Activated CD4-positive, alpha-beta T cell treated with anti-CD3 and anti-CD28 coated beads for 36 hours (primary cell): ENCODE measurements at regions not wholly inside any gene's neighbourhood (a gene's known extent, or its start where the extent isn't known, plus 50 kb on each side); places are given as distances from the start of the nearest gene placed in this dataset.
"Not testable (repeated sequence)": the region's sequence is repeated elsewhere in the genome, so short reads cannot be mapped to it uniquely, and the experiment has no call there.

ENCODE experiments used
- ATAC-seq: fragments of 200-7000 bp; cut with Tn5 transposase; one replicate; pipeline ENCODE4 v1.10.0; 2021; ENCODE audit warnings: mild to moderate bottlenecking, moderate library complexity
- CTCF ChIA-PET: fragments of 350-600 bp; sonication (Branson Sonifier 250); formaldehyde crosslinking; loops from one replicate; lab custom pipeline; 2021; ENCODE audit warnings: antibody characterized with exemption; lab: Charles Lee
- POLR2A ChIA-PET: fragments of 350-600 bp; sonication (Branson Sonifier 250); formaldehyde crosslinking; loops from one replicate; lab custom pipeline; 2021; ENCODE audit warnings: antibody characterized with exemption, inconsistent platforms; lab: Charles Lee
- DNase-seq: peaks from one replicate; pipeline ENCODE4 v3.0.0-alpha.2; 2020
- H3K27ac Mint-ChIP-seq: one replicate; pipeline ENCODE4 v1.8.0; 2021; ENCODE audit warnings: mixed read lengths
- H3K27me3 Mint-ChIP-seq: one replicate; pipeline ENCODE4 v1.8.0; 2021; ENCODE audit warnings: mixed read lengths
- H3K36me3 Mint-ChIP-seq: one replicate; pipeline ENCODE4 v1.8.0; 2021; ENCODE audit warnings: low read depth, mixed read lengths
- H3K4me1 Mint-ChIP-seq: one replicate; pipeline ENCODE4 v1.8.0; 2021; ENCODE audit warnings: mixed read lengths
- H3K4me3 Mint-ChIP-seq: one replicate; pipeline ENCODE4 v1.8.0; 2021; ENCODE audit warnings: mild to moderate bottlenecking, moderate library complexity, mixed read lengths
- H3K9me3 Mint-ChIP-seq: one replicate; pipeline ENCODE4 v1.8.0; 2021; ENCODE audit warnings: low read depth, mixed read lengths
- intact Hi-C, 2 experiments: fragments of 100-400 bp; cut with DNase I in 1 of 2; cut with micrococcal nuclease in 1 of 2; formaldehyde crosslinking; loops; one replicate each; pipeline versions ENCODE4 v1.14.2 to v1.15.1; 2022 to 2024; cut with DNase I, micrococcal nuclease

DNA sequence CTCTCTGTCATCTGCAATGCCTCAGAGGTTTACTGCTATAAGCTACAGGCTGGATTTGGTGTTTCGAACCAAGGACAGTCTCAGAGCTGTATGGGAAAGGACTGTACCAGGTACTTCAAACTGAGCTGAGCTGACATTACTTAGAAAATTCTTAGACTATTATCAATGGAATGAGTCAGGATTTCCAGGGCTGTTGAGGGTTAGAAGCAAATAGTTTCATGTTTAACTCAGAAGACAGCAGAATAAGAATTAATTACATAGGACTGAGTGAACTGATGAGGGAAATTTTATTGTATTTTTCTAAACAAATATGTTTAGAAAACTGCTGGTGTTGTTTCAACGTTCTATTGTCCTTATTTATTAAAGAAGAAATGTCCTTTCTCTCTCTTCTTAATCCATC is 74.3 kb upstream of the CAPZB start:
- ChIA-PET POLR2A (no interaction called here), CTCF (no interaction called here)
- no peaks in the 10 kb centered on the region for H3K9me3 Mint-ChIP-seq
- peaks cover 10% of the 10 kb centered on the region for H3K4me1 Mint-ChIP-seq
- intact Hi-C loops = no loop called here
- no peak overlapping the region for H3K27ac Mint-ChIP-seq
- ATAC-seq = no peak
- H3K36me3 Mint-ChIP-seq = no peaks in the 10 kb centered on the region
- peaks cover 5% of the 10 kb centered on the region for H3K27me3 Mint-ChIP-seq
- H3K4me3 Mint-ChIP-seq = no peak overlapping the region
- no peak for DNase-seq

DNA sequence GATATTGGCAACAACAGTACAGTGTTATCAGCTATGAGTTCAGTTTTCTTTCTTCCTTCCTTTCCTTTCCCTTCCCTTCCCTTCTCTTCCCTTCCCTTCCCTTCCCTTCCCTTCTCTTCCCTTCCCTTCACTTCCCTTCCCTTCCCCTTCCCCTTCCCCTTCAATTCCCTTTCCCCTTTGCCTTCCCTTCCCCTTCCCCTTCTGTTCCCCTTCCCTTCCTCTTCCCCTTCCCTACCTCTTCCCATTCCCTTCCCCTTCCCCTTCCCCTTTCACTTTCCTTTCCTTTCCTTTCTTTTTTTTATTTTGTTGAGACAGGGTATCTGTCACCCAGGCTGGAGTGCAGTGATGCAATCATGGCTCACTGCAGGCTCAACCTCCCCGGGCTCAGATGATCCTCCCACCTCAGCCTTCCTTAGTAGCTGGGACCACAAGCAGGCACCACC is 72.3 kb upstream of the CAPZB start:
- Mint-ChIP-seq H3K9me3 (no peaks in the 10 kb centered on the region), H3K27ac (no peak overlapping the region), H3K27me3 (peaks cover 7% of the 10 kb centered on the region), H3K4me3 (no peak overlapping the region), H3K36me3 (no peaks in the 10 kb centered on the region), H3K4me1 (peaks cover 10% of the 10 kb centered on the region)
- ATAC-seq = no peak
- ChIA-PET POLR2A (interaction anchor here (0.6 kb wide), 1 partner anchor 22 kb away, joined by 3 read pairs; no protein-coding TSS in a partner anchor), CTCF (interaction anchor here (1.3 kb wide), 2 partner anchors 10 to 24 kb away, joined by 4 to 6 read pairs; no protein-coding TSS in a partner anchor)
- DNase-seq = no peak
- intact Hi-C loops = no loop called here

DNA sequence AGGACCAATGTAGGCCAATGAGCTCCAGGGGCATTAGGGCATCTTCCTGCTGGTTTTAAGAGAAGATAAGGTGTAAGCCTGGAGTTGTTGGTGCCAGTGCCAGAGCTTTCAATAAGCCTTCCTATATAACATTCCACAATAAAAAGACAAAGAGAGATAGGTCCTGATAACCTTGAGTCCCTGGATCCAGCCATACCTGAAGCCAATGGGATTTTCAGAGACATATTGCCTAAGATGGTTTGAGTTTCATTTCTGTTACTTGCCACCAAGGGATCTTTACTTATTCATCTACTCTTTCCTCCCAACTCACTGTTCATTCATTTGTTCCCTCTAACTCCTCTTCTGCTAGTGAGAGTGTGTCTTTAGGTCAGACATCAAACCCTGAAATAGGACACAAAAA is 68.8 kb upstream of the CAPZB start:
- Mint-ChIP-seq H3K9me3 (no peaks in the 10 kb centered on the region), H3K4me3 (no peak overlapping the region), H3K27ac (no peak overlapping the region), H3K27me3 (peaks cover 7% of the 10 kb centered on the region), H3K36me3 (no peaks in the 10 kb centered on the region), H3K4me1 (peaks cover 7% of the 10 kb centered on the region)
- CTCF ChIA-PET = no interaction called here
- DNase-seq = no peak
- POLR2A ChIA-PET = no interaction called here
- ATAC-seq = no peak
- intact Hi-C loops = no loop called here

DNA sequence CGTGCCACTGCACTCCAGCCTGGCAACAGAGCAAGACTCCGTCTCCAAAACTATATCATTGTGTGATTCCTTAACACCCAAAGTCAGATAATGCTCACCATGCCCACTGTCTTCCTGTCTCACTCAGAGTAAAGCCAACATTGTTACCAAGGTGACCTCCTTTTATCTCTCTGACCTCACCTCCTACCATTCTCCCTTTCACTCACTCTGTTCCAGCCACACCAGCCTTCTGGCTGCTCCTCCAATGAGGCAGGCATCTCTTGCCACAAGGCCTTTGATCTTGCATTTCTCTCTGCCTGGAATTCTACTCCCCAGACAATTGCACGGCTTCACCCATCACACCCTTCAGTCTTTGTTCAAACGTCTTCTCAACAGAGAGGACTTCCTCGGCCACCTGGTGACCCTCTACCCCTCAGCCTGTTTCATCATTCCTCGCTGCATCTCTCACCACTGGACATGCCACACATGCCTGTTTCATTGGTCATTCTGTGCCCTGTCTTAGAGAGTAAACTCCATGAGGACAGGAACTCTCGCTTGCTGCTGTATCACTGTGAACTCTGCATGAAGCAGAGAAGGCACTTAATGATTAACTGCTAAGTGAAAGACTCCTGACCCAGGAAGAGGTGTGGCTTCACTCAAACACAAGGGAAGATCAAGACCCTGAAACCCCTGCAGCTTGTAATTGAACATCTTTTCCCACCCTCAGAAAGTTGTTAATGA is 67.1 kb upstream of the CAPZB start:
- peaks cover under 1% of the 10 kb centered on the region for H3K9me3 Mint-ChIP-seq
- no peak for DNase-seq
- POLR2A ChIA-PET = interaction anchor here (0.6 kb wide), 1 partner anchor 82 kb away, joined by 5 read pairs; no protein-coding TSS in a partner anchor

DNA sequence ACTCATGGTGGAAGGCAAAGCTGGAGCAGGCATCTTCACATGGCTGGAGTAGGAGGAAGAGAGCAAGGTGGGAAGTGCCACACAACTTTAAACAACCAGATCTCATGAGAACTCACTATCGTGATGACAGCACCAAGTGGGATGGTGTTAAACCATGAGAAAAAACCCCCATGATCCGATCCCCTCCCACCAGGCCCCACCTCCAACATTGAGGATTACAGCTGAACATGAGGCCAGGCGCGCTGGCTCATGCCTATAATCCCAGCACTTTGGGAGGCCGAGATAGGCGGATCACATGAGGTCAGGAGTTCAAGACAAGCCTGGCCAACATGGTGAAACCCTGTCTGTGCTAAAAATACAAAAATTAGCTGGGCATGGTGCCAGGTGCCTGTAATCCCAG is 66.5 kb upstream of the CAPZB start:
- ATAC-seq, CTCF ChIA-PET, H3K4me3 Mint-ChIP-seq, H3K9me3 Mint-ChIP-seq, H3K36me3 Mint-ChIP-seq, H3K4me1 Mint-ChIP-seq, DNase-seq, POLR2A ChIA-PET, H3K27ac Mint-ChIP-seq, H3K27me3 Mint-ChIP-seq, intact Hi-C loops: not testable (repeated sequence)

More for the DNA sequence above, 67.1 kb upstream of the CAPZB start:
- CTCF ChIA-PET = no interaction called here
- intact Hi-C loops = no loop called here
- Mint-ChIP-seq H3K36me3 (no peaks in the 10 kb centered on the region), H3K4me3 (no peak overlapping the region), H3K27ac (no peak overlapping the region), H3K4me1 (no peaks in the 10 kb centered on the region), H3K27me3 (peaks cover 2% of the 10 kb centered on the region)
- ATAC-seq = peak; percentile 23

DNA sequence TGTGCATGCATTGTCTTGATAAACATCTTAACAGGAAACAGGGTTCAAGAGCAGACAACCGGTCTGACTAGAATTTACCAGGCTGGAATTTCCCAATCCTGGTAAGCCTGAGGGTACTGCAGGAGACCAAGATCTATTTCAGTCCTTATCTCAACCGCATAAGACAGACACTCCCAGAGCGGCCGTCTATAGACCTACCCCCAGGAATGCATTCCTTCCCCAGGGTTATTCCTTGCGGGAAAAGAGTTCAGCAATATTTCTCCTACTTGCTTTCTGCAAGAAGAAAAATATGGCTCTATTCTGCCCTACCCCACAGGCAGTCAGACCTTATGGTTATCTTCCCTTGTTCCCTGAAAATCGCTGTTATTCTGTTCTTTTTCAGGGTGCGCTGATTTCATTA is 65.1 kb upstream of the CAPZB start:
- H3K4me3 Mint-ChIP-seq, POLR2A ChIA-PET, H3K4me1 Mint-ChIP-seq, H3K27ac Mint-ChIP-seq, intact Hi-C loops, ATAC-seq, H3K36me3 Mint-ChIP-seq, DNase-seq, H3K27me3 Mint-ChIP-seq: not testable (repeated sequence)
- CTCF ChIA-PET = interaction anchor here (0.7 kb wide), 1 partner anchor 88 kb away, joined by 3 read pairs; no protein-coding TSS in a partner anchor
- peaks cover 13% of the 10 kb centered on the region for H3K9me3 Mint-ChIP-seq

DNA sequence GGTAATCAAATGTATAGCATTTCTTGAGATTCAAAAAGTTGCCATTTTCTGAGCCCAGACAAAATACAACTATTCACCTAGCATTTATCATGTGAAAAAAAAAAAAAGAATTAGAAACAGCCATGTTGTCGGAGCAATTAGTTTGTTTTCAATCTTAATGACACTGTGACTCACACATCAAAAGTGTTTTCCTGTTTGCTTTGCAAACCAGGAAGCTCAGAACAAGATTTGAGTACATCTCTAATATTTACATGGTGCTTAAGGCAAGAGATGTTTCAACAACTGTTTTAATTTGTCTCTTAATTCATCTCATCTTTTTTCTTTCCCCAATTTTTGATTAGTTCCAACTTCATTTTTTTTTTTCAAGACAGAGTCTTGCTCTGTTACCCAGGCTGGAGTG is 62.5 kb upstream of the CAPZB start:
- ChIA-PET CTCF (interaction anchor here (2.2 kb wide), 1 partner anchor 10 kb away, joined by 6 read pairs; no protein-coding TSS in a partner anchor), POLR2A (no interaction called here)
- H3K27ac Mint-ChIP-seq = no peak overlapping the region
- no peaks in the 10 kb centered on the region for H3K36me3 Mint-ChIP-seq
- intact Hi-C loops = no loop called here
- DNase-seq = no peak
- peaks cover 13% of the 10 kb centered on the region for H3K9me3 Mint-ChIP-seq
- no peaks in the 10 kb centered on the region for H3K4me1 Mint-ChIP-seq
- no peak for ATAC-seq
- H3K4me3 Mint-ChIP-seq = no peak overlapping the region
- peaks cover 2% of the 10 kb centered on the region for H3K27me3 Mint-ChIP-seq

DNA sequence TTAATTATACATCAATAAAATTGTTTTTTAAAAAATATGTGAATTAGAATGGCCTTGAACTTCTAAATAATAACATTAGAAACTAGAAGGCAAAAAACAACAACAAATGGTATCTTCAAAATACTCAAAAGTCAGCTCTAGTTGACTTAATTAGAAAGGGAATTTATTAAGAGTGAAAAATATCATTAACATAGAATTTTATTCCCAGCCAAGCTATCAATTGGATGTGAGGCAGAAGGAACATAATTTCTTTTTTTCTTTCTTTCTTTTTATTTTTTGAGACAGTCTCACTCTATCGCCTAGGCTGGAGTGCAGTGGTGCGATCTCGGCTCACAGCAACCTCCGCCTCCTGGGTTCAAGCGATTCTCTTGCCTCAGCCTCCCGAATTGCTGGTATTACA is 51.2 kb upstream of the CAPZB start:
- ATAC-seq (no peak), DNase-seq (no peak)
- peaks cover 3% of the 10 kb centered on the region for H3K4me1 Mint-ChIP-seq
- H3K27me3 Mint-ChIP-seq = no peaks in the 10 kb centered on the region
- H3K36me3 Mint-ChIP-seq = peaks cover 3% of the 10 kb centered on the region
- H3K27ac Mint-ChIP-seq = no peak overlapping the region
- CTCF ChIA-PET = interaction anchor here (0.8 to 1.3 kb wide), 2 partner anchors 19 to 25 kb away, joined by 3 read pairs; no protein-coding TSS in a partner anchor
- no peak overlapping the region for H3K4me3 Mint-ChIP-seq
- peaks cover 4% of the 10 kb centered on the region for H3K9me3 Mint-ChIP-seq
- intact Hi-C loops = no loop called here
- POLR2A ChIA-PET = interaction anchor here (0.6 kb wide), 1 partner anchor 78 kb away, joined by 3 read pairs; no protein-coding TSS in a partner anchor

DNA sequence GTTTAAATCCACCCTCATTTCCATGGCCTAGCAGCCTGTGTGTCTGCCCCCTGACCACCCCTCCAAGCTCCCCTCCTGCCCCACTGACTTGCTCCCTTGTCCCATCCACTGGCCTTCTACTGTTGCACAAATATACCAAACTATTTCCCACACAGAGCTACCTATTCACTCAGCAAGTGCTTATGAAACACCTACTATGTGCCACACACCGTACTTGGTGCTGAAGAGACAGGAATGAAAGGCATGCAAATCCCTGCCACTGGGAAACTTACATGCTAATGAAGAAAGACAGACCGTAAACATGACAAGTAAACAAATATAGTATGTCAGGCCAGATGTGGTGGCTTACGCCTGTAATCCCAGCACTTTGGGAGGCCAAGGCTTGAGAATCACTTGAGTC is 49.9 kb upstream of the CAPZB start:
- Mint-ChIP-seq H3K27ac (no peak overlapping the region), H3K9me3 (peaks cover 7% of the 10 kb centered on the region), H3K36me3 (peaks cover 3% of the 10 kb centered on the region), H3K4me1 (peaks cover 3% of the 10 kb centered on the region), H3K27me3 (no peaks in the 10 kb centered on the region), H3K4me3 (no peak overlapping the region)
- ChIA-PET CTCF (interaction anchor here (0.7 to 1.1 kb wide), 2 partner anchors 9 to 81 kb away, joined by 3 to 4 read pairs; no protein-coding TSS in a partner anchor), POLR2A (interaction anchor here (0.6 kb wide), 1 partner anchor 138 kb away, joined by 4 read pairs; no protein-coding TSS in a partner anchor)
- intact Hi-C loops = no loop called here
- ATAC-seq (no peak), DNase-seq (no peak)
